ENCODE measurements at regions not wholly inside any gene's neighbourhood (a gene's known extent, or its start where the extent isn't known, plus 50 kb on each side); places are given as distances from the start of the nearest gene placed in this dataset.
"Not testable (repeated sequence)": the region's sequence is repeated elsewhere in the genome, so short reads cannot be mapped to it uniquely, and the experiment has no call there.

- DNase-seq, result no peak
Measured at GRCh38 chr12:127130506-127131124, 1136.4 kb upstream of the TMEM132C start.

- DNase-seq, result no peak
Measured at GRCh38 chr12:127133675-127134335, 1133.2 kb upstream of the TMEM132C start.

GRCh38 chr12:127140864-127141484 is 1126.0 kb upstream of the TMEM132C start:
- not testable (repeated sequence) for DNase-seq

GRCh38 chr12:127143020-127143419 is 1124.0 kb upstream of the TMEM132C start:
- DNase-seq, result peak; percentile 87

GRCh38 chr12:127144770-127145169 is 1122.2 kb upstream of the TMEM132C start:
- no peak for DNase-seq

- DNase-seq, result no peak
Measured at GRCh38 chr12:127145241-127145928, 1121.6 kb upstream of the TMEM132C start.

GRCh38 chr12:127145929-127146789 is 1120.8 kb upstream of the TMEM132C start:
- DNase-seq, result no peak

- DNase-seq, result no peak
Measured at GRCh38 chr12:127146991-127147718, 1119.8 kb upstream of the TMEM132C start.

- no peak for DNase-seq
Measured at GRCh38 chr12:127147724-127148123, 1119.2 kb upstream of the TMEM132C start.

- DNase-seq, result no peak
Measured at GRCh38 chr12:127148318-127148717, 1118.7 kb upstream of the TMEM132C start.

- DNase-seq, result no peak
Measured at GRCh38 chr12:127149226-127149964, 1117.6 kb upstream of the TMEM132C start.

GRCh38 chr12:127150028-127150427 is 1116.9 kb upstream of the TMEM132C start:
- no peak for DNase-seq

GRCh38 chr12:127150479-127150878 is 1116.5 kb upstream of the TMEM132C start:
- DNase-seq, result no peak

GRCh38 chr12:127150956-127151355 is 1116.0 kb upstream of the TMEM132C start:
- DNase-seq, result no peak

- DNase-seq, result no peak
Measured at GRCh38 chr12:127153996-127154395, 1113.0 kb upstream of the TMEM132C start.

- not testable (repeated sequence) for DNase-seq
Measured at GRCh38 chr12:127154830-127155229, 1112.1 kb upstream of the TMEM132C start.

- not testable (repeated sequence) for DNase-seq
Measured at GRCh38 chr12:127155935-127156619, 1110.9 kb upstream of the TMEM132C start.

GRCh38 chr12:127157501-127158366 is 1109.2 kb upstream of the TMEM132C start:
- DNase-seq, result not testable (repeated sequence)

GRCh38 chr12:127158385-127159061 is 1108.4 kb upstream of the TMEM132C start:
- no peak for DNase-seq

Data from NCI-H510A treated with DMSO at 0.1 percent for 48 hours (cell line).